H4 (cell line): ENCODE measurements at regions not wholly inside any gene's neighbourhood (a gene's known extent, or its start where the extent isn't known, plus 50 kb on each side); places are given as distances from the start of the nearest gene placed in this dataset.
A peak's percentile ranks its signal among the peaks of the same experiment; 100 is the strongest.

ENCODE experiments used
- DNase-seq: peaks from one replicate; pipeline ENCODE4 v3.0.0-alpha.2; 2015; ENCODE audit warnings: low spot score

GRCh38 chr4:20512033-20512792 lies 188.0 kb upstream of the PACRGL start:
- no peak for DNase-seq

- no peak for DNase-seq
Measured at GRCh38 chr4:20512985-20513384, 187.3 kb upstream of the PACRGL start.

GRCh38 chr4:20520901-20521300 lies 179.4 kb upstream of the PACRGL start:
- DNase-seq = peak; percentile 36

- DNase-seq = no peak
Measured at GRCh38 chr4:20528508-20528907, 171.8 kb upstream of the PACRGL start.

- peak; percentile 21 for DNase-seq
Measured at GRCh38 chr4:20529691-20530090, 170.6 kb upstream of the PACRGL start.

- DNase-seq = peak; percentile 42
Measured at GRCh38 chr4:20532116-20532790, 168.0 kb upstream of the PACRGL start.

GRCh38 chr4:20532871-20533870 lies 167.1 kb upstream of the PACRGL start:
- DNase-seq = peak; percentile 93

GRCh38 chr4:20538905-20539304 lies 161.4 kb upstream of the PACRGL start:
- no peak for DNase-seq

GRCh38 chr4:20543131-20543530 lies 157.1 kb upstream of the PACRGL start:
- DNase-seq = no peak

- DNase-seq = peak; percentile 71
Measured at GRCh38 chr4:20544645-20545044, 155.6 kb upstream of the PACRGL start.

- no peak for DNase-seq
Measured at GRCh38 chr4:20552004-20552403, 148.3 kb upstream of the PACRGL start.

- no peak for DNase-seq
Measured at GRCh38 chr4:20554134-20554533, 146.1 kb upstream of the PACRGL start.

- peak; percentile 18 for DNase-seq
Measured at GRCh38 chr4:20565075-20565721, 135.1 kb upstream of the PACRGL start.

- DNase-seq = no peak
Measured at GRCh38 chr4:20570981-20571715, 129.1 kb upstream of the PACRGL start.

- no peak for DNase-seq
Measured at GRCh38 chr4:20572976-20573375, 127.3 kb upstream of the PACRGL start.

- no peak for DNase-seq
Measured at GRCh38 chr4:20574986-20575385, 125.3 kb upstream of the PACRGL start.

- no peak for DNase-seq
Measured at GRCh38 chr4:20575486-20575885, 124.8 kb upstream of the PACRGL start.

- no peak for DNase-seq
Measured at GRCh38 chr4:20576861-20577260, 123.4 kb upstream of the PACRGL start.

- no peak for DNase-seq
Measured at GRCh38 chr4:20577702-20578101, 122.6 kb upstream of the PACRGL start.

GRCh38 chr4:20580907-20581306 lies 119.4 kb upstream of the PACRGL start:
- no peak for DNase-seq

GRCh38 chr4:20589436-20589835 lies 110.8 kb upstream of the PACRGL start:
- DNase-seq = no peak
